DOHH2 (cell line): ENCODE measurements at regions not wholly inside any gene's neighbourhood (a gene's known extent, or its start where the extent isn't known, plus 50 kb on each side); places are given as distances from the start of the nearest gene placed in this dataset.

Experiments used
- H3F3A ChIP-seq: fragments of 200-600 bp; sonication (generic), shearing (Covaris generic); 2 replicates; pipeline ENCODE4 v1.6.0; 2016; ENCODE audit warnings: antibody characterized with exemption, mild to moderate bottlenecking; ENCODE audit not compliant: control insufficient read depth, insufficient read depth
- H3K27ac ChIP-seq: fragments of 200-600 bp; sonication (generic); 2 replicates; pipeline ENCODE4 v1.5.1; 2014; ENCODE audit warnings: low read depth, mild to moderate bottlenecking, low read length, moderate library complexity
- H3K27me3 ChIP-seq: fragments of 200-600 bp; sonication (generic); 2 replicates; pipeline ENCODE4 v1.6.1; 2014; ENCODE audit warnings: mild to moderate bottlenecking, low read length, mixed read lengths; ENCODE audit not compliant: control insufficient read depth
- H3K36me3 ChIP-seq: fragments of 200-600 bp; sonication (generic); 2 replicates; pipeline ENCODE4 v1.6.1; 2014; ENCODE audit warnings: mild to moderate bottlenecking, low read length, moderate library complexity, mixed read lengths; ENCODE audit not compliant: control insufficient read depth
- H3K4me1 ChIP-seq: fragments of 200-600 bp; sonication (generic); 2 replicates; pipeline ENCODE4 v1.6.1; 2014; ENCODE audit warnings: mild to moderate bottlenecking, low read length, mixed read lengths; ENCODE audit not compliant: control insufficient read depth
- H3K4me2 ChIP-seq: fragments of 200-600 bp; sonication (generic); 2 replicates; pipeline ENCODE4 v1.6.0; 2014; ENCODE audit warnings: mild to moderate bottlenecking, low read length, moderate library complexity
- H3K4me3 ChIP-seq: fragments of 200-600 bp; sonication (generic); 2 replicates; pipeline ENCODE4 v1.5.1; 2014; ENCODE audit warnings: mild to moderate bottlenecking, low read length, mixed read lengths
- H3K79me2 ChIP-seq: fragments of 200-600 bp; sonication (generic); 2 replicates; pipeline ENCODE4 v1.6.1; 2014; ENCODE audit warnings: mild to moderate bottlenecking, low read length, mixed read lengths; ENCODE audit not compliant: control insufficient read depth
- H3K9me2 ChIP-seq: fragments of 200-600 bp; sonication (generic); replicated peaks from 2 replicates; pipeline ENCODE4 v1.6.1; 2014; ENCODE audit warnings: mild to moderate bottlenecking, low read length, mixed read lengths; ENCODE audit not compliant: control insufficient read depth
- H3K9me3 ChIP-seq: fragments of 200-600 bp; sonication (generic); 2 replicates; pipeline ENCODE4 v1.6.1; 2014; ENCODE audit warnings: antibody characterized with exemption, low read length, mixed read lengths; ENCODE audit not compliant: control insufficient read depth, insufficient read depth
- H4K20me1 ChIP-seq: fragments of 200-600 bp; sonication (generic); 2 replicates; pipeline ENCODE4 v1.6.0; 2014; ENCODE audit warnings: low read depth, mild to moderate bottlenecking, antibody characterized with exemption, low read length, moderate library complexity; ENCODE audit not compliant: control insufficient read depth, insufficient read depth
- EZH2phosphoT487 ChIP-seq: fragments of 200-600 bp; sonication (generic); IDR thresholded peaks from 2 replicates; pipeline ENCODE4 v1.6.1; 2017; ENCODE audit warnings: borderline replicate concordance, mild to moderate bottlenecking, antibody characterized with exemption, low read length, moderate library complexity, mixed read lengths
- TF ChIP-seq, protein P1 (sequence below): fragments of 200-600 bp; sonication (generic); IDR thresholded peaks from one replicate; pipeline ENCODE4 v1.5.1; 2014; ENCODE audit warnings: antibody characterized with exemption, mild to moderate bottlenecking, low read depth, low read length; ENCODE audit not compliant: poor library complexity, severe bottlenecking

DNA sequence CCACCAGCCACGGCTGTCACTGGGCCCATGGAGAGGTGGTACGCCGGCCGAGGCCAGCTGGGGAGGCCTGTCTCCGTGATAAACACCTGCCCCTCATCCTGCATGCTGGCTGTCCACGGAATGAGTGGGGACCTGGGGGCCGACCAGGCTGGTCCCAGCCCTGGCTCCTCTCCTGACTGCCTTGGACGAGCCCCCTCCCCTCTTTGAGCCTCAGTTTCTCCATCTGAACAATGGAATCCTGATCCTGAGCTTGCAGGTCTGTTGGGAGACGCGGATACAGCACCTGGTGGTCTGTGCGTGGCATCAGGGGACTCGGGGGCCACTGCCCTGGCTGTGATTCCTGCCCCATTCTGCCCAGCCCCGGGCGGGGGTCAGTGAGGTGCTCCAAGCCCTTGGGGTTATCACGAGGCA, 109.9 kb downstream of the MICALL2 start:
- H3K4me3 ChIP-seq, result no peak overlapping the region
- H3K9me3 ChIP-seq, result no peaks in the 10 kb centered on the region
- H3K79me2 ChIP-seq, result no peaks in the 10 kb centered on the region
- TF ChIP-seq EZH2phosphoT487, result no peak
- H3K4me1 ChIP-seq, result no peaks in the 10 kb centered on the region
- H3K9me2 ChIP-seq, result no peaks in the 10 kb centered on the region
- no peak overlapping the region for H3K27ac ChIP-seq
- H3K27me3 ChIP-seq, result no peaks in the 10 kb centered on the region
- peaks cover 2% of the 10 kb centered on the region; the same call in 1 of the 2 replicates for H3F3A ChIP-seq
- no peaks in the 10 kb centered on the region for H3K36me3 ChIP-seq
- H3K4me2 ChIP-seq, result no peak overlapping the region
- H4K20me1 ChIP-seq, result no peaks in the 10 kb centered on the region

DNA sequence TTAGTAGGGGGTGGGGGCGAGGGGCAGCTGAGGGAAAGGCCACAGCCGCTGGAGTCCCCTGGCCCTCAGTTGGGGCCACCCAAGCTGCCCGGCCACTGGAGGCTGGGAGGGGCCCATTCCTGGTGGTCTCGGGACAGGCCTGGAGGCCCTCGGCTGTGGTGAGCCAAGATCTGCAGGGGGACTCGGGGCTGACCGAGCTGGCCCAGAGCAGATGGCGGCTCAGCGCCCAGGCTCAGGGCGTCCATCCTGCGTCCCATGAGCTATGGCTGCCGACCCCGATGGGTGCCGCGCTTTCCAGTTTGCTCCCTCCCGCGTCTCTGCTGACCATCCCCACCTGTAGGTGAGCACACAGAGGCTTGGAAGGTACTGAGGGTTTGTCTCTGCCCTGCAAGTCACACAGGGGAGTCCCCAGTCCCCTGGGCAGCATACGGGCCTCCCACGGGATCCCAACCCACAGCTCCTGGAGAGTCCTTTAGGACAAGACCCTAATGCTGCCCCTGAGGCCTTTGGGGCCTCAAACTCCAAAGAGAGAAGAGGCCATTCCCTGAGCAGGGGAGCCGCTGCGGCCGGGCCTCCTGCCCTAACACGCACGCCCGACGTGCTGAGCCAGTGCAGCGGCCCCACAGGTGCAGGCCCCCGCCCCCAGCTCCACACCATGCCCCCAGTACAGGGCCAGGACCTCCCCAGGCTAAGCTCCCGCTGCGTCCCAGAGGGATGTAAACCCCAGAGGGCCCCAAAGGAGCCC, 107.2 kb downstream of the MICALL2 start:
- Histone ChIP-seq H3K4me1 (no peaks in the 10 kb centered on the region), H3K27me3 (no peaks in the 10 kb centered on the region), H3K4me2 (no peak overlapping the region), H3K27ac (no peak overlapping the region), H3K36me3 (no peaks in the 10 kb centered on the region), H3K4me3 (no peak overlapping the region), H3K9me3 (no peaks in the 10 kb centered on the region), H3F3A (peaks cover 2% of the 10 kb centered on the region; the same call in 1 of the 2 replicates), H4K20me1 (no peaks in the 10 kb centered on the region; the same call in 1 of the 2 replicates), H3K79me2 (no peaks in the 10 kb centered on the region), H3K9me2 (no peaks in the 10 kb centered on the region)
- TF ChIP-seq EZH2phosphoT487, result no peak
- TF ChIP-seq, protein P1, sequence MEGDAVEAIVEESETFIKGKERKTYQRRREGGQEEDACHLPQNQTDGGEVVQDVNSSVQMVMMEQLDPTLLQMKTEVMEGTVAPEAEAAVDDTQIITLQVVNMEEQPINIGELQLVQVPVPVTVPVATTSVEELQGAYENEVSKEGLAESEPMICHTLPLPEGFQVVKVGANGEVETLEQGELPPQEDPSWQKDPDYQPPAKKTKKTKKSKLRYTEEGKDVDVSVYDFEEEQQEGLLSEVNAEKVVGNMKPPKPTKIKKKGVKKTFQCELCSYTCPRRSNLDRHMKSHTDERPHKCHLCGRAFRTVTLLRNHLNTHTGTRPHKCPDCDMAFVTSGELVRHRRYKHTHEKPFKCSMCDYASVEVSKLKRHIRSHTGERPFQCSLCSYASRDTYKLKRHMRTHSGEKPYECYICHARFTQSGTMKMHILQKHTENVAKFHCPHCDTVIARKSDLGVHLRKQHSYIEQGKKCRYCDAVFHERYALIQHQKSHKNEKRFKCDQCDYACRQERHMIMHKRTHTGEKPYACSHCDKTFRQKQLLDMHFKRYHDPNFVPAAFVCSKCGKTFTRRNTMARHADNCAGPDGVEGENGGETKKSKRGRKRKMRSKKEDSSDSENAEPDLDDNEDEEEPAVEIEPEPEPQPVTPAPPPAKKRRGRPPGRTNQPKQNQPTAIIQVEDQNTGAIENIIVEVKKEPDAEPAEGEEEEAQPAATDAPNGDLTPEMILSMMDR, result no peak

DNA sequence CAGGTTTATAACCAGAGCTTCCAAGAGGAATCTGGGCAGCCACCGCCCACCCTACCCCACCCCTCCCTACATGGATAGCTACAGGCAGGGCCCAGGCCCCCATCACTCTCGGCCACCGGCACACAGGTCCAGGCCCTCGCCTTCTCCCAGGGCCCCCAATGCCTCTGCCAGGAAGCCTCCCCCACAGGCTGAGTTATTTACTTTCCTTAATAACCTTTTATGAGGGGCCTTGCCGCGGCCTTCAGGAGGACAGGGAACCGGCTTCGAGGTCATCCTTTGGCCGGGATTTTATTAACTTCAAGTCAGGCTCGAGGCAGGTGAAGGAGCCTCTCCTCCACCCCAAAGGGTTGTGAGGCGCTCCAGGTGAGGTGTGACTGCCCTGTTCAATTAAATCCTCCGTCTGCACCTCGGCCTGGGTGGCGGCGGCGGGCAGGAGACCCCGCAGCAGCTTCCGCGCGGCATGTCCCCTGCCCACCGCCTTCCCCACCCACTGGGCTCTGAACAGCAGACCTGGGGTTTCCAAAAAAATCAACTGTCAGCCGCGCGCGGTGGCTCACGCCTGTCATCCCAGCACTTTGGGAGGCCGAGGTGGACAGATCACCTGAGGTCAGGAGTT, 106.5 kb downstream of the MICALL2 start:
- Histone ChIP-seq H3K27me3 (no peaks in the 10 kb centered on the region), H3K9me2 (no peaks in the 10 kb centered on the region), H3K36me3 (no peaks in the 10 kb centered on the region), H3K9me3 (no peaks in the 10 kb centered on the region), H3K79me2 (no peaks in the 10 kb centered on the region), H4K20me1 (no peaks in the 10 kb centered on the region; the same call in 1 of the 2 replicates), H3K4me2 (no peak overlapping the region), H3K4me1 (no peaks in the 10 kb centered on the region), H3F3A (peaks cover 2% of the 10 kb centered on the region; the same call in 1 of the 2 replicates), H3K27ac (no peak overlapping the region), H3K4me3 (no peak overlapping the region)
- TF ChIP-seq EZH2phosphoT487, result no peak
- TF ChIP-seq, protein P1, result no peak
